ENCODE measurements at regions not wholly inside any gene's neighbourhood (a gene's known extent, or its start where the extent isn't known, plus 50 kb on each side); places are given as distances from the start of the nearest gene placed in this dataset.

- H3K27ac Mint-ChIP-seq, result no peak overlapping the region
- CTCF ChIA-PET, result no interaction called here
- H3K4me1 Mint-ChIP-seq (ENCODE audit: low read depth), result no peaks in the 10 kb centered on the region
- H3K27me3 Mint-ChIP-seq (ENCODE audit: low read depth), result no peaks in the 10 kb centered on the region
- DNase-seq, result no peak
- intact Hi-C loops (cut with micrococcal nuclease), result no loop called here
- no peak overlapping the region for H3K4me3 Mint-ChIP-seq
- H3K9me3 Mint-ChIP-seq, result no peaks in the 10 kb centered on the region
- no peaks in the 10 kb centered on the region for H3K36me3 Mint-ChIP-seq (ENCODE audit: low read depth)
Measured at GRCh38 chr11:87437133-87437843, 399.6 kb downstream of the TMEM135 start.

- H3K4me1 Mint-ChIP-seq (ENCODE audit: low read depth), result no peaks in the 10 kb centered on the region
Measured at GRCh38 chr11:87432022-87432421, 394.3 kb downstream of the TMEM135 start.

GRCh38 chr11:87431392-87431791, 393.7 kb downstream of the TMEM135 start:
- Mint-ChIP-seq H3K4me1 (ENCODE audit: low read depth) (no peaks in the 10 kb centered on the region), H3K27me3 (ENCODE audit: low read depth) (no peaks in the 10 kb centered on the region), H3K36me3 (ENCODE audit: low read depth) (no peaks in the 10 kb centered on the region), H3K27ac (no peak overlapping the region), H3K9me3 (no peaks in the 10 kb centered on the region), H3K4me3 (no peak overlapping the region)
- CTCF ChIA-PET, result interaction anchor here (1.6 kb wide), 1 partner anchor 10 kb away, joined by 11 read pairs; no protein-coding TSS in a partner anchor
- DNase-seq, result no peak
- intact Hi-C loops (cut with micrococcal nuclease), result no loop called here

More at GRCh38 chr11:87432022-87432421, 394.3 kb downstream of the TMEM135 start:
- H3K27me3 Mint-ChIP-seq (ENCODE audit: low read depth), result no peaks in the 10 kb centered on the region
- no peak overlapping the region for H3K27ac Mint-ChIP-seq
- CTCF ChIA-PET, result interaction anchor here (0.6 to 1.6 kb wide), 3 partner anchors 11 to 523 kb away, joined by 3 to 11 read pairs (median 3); no protein-coding TSS in a partner anchor
- no peak for DNase-seq
- H3K36me3 Mint-ChIP-seq (ENCODE audit: low read depth), result no peaks in the 10 kb centered on the region
- H3K4me3 Mint-ChIP-seq, result no peak overlapping the region
- H3K9me3 Mint-ChIP-seq, result no peaks in the 10 kb centered on the region
- intact Hi-C loops (cut with micrococcal nuclease), result no loop called here

GRCh38 chr11:87430821-87431220, 393.1 kb downstream of the TMEM135 start:
- H3K4me1 Mint-ChIP-seq (ENCODE audit: low read depth), result no peaks in the 10 kb centered on the region
- CTCF ChIA-PET, result no interaction called here
- H3K27me3 Mint-ChIP-seq (ENCODE audit: low read depth), result no peaks in the 10 kb centered on the region
- intact Hi-C loops (cut with micrococcal nuclease), result no loop called here
- DNase-seq, result no peak
- no peak overlapping the region for H3K4me3 Mint-ChIP-seq
- H3K36me3 Mint-ChIP-seq (ENCODE audit: low read depth), result no peaks in the 10 kb centered on the region
- no peaks in the 10 kb centered on the region for H3K9me3 Mint-ChIP-seq
- no peak overlapping the region for H3K27ac Mint-ChIP-seq

GRCh38 chr11:87429996-87430395, 392.3 kb downstream of the TMEM135 start:
- no peaks in the 10 kb centered on the region for H3K4me1 Mint-ChIP-seq (ENCODE audit: low read depth)
- CTCF ChIA-PET, result interaction anchor here (0.6 to 0.8 kb wide), 2 partner anchors 9 to 490 kb away, joined by 3 to 5 read pairs; no protein-coding TSS in a partner anchor

GRCh38 chr11:87428266-87428665, 390.5 kb downstream of the TMEM135 start:
- intact Hi-C loops (cut with micrococcal nuclease), result no loop called here
- H3K4me1 Mint-ChIP-seq (ENCODE audit: low read depth), result no peaks in the 10 kb centered on the region
- DNase-seq, result no peak
- H3K4me3 Mint-ChIP-seq, result no peak overlapping the region
- CTCF ChIA-PET, result interaction anchor here (1.2 kb wide), 1 partner anchor 8 kb away, joined by 3 read pairs; no protein-coding TSS in a partner anchor
- H3K9me3 Mint-ChIP-seq, result no peaks in the 10 kb centered on the region
- no peaks in the 10 kb centered on the region for H3K36me3 Mint-ChIP-seq (ENCODE audit: low read depth)
- H3K27me3 Mint-ChIP-seq (ENCODE audit: low read depth), result no peaks in the 10 kb centered on the region
- H3K27ac Mint-ChIP-seq, result no peak overlapping the region

More at GRCh38 chr11:87429996-87430395, 392.3 kb downstream of the TMEM135 start:
- no peak overlapping the region for H3K4me3 Mint-ChIP-seq
- H3K27me3 Mint-ChIP-seq (ENCODE audit: low read depth), result no peaks in the 10 kb centered on the region
- H3K9me3 Mint-ChIP-seq, result no peaks in the 10 kb centered on the region
- DNase-seq, result no peak
- intact Hi-C loops (cut with micrococcal nuclease), result no loop called here
- no peaks in the 10 kb centered on the region for H3K36me3 Mint-ChIP-seq (ENCODE audit: low read depth)
- H3K27ac Mint-ChIP-seq, result no peak overlapping the region

GRCh38 chr11:87425943-87426342, 388.2 kb downstream of the TMEM135 start:
- Mint-ChIP-seq H3K9me3 (no peaks in the 10 kb centered on the region), H3K36me3 (ENCODE audit: low read depth) (no peaks in the 10 kb centered on the region), H3K4me1 (ENCODE audit: low read depth) (no peaks in the 10 kb centered on the region), H3K4me3 (no peak overlapping the region), H3K27ac (no peak overlapping the region), H3K27me3 (ENCODE audit: low read depth) (peaks cover 2% of the 10 kb centered on the region)
- DNase-seq, result no peak
- intact Hi-C loops (cut with micrococcal nuclease), result no loop called here
- CTCF ChIA-PET, result no interaction called here

- Mint-ChIP-seq H3K4me1 (ENCODE audit: low read depth) (no peaks in the 10 kb centered on the region), H3K4me3 (no peak overlapping the region), H3K27ac (no peak overlapping the region), H3K27me3 (ENCODE audit: low read depth) (peaks cover 2% of the 10 kb centered on the region), H3K36me3 (ENCODE audit: low read depth) (no peaks in the 10 kb centered on the region), H3K9me3 (no peaks in the 10 kb centered on the region)
- DNase-seq, result no peak
- intact Hi-C loops (cut with micrococcal nuclease), result no loop called here
- CTCF ChIA-PET, result no interaction called here
Measured at GRCh38 chr11:87425391-87425790, 387.7 kb downstream of the TMEM135 start.

GRCh38 chr11:87423161-87423560, 385.4 kb downstream of the TMEM135 start:
- Mint-ChIP-seq H3K9me3 (no peaks in the 10 kb centered on the region), H3K4me3 (no peak overlapping the region), H3K27ac (no peak overlapping the region), H3K4me1 (ENCODE audit: low read depth) (no peaks in the 10 kb centered on the region), H3K27me3 (ENCODE audit: low read depth) (peaks cover 2% of the 10 kb centered on the region), H3K36me3 (ENCODE audit: low read depth) (no peaks in the 10 kb centered on the region)
- DNase-seq, result no peak
- intact Hi-C loops (cut with micrococcal nuclease), result loop anchor here (5.0 kb wide), 1 partner anchor 131 kb away; no protein-coding TSS in a partner anchor
- CTCF ChIA-PET, result interaction anchor here (0.6 to 8.1 kb wide), 6 partner anchors 21 to 489 kb away, joined by 3 to 110 read pairs (median 3); no protein-coding TSS in a partner anchor

- Mint-ChIP-seq H3K36me3 (ENCODE audit: low read depth) (no peaks in the 10 kb centered on the region), H3K4me1 (ENCODE audit: low read depth) (no peaks in the 10 kb centered on the region), H3K9me3 (no peaks in the 10 kb centered on the region), H3K4me3 (no peak overlapping the region), H3K27me3 (ENCODE audit: low read depth) (peaks cover 2% of the 10 kb centered on the region), H3K27ac (no peak overlapping the region)
- DNase-seq, result no peak
- intact Hi-C loops (cut with micrococcal nuclease), result loop anchor here (5.0 kb wide), 1 partner anchor 130 kb away; no protein-coding TSS in a partner anchor
- CTCF ChIA-PET, result interaction anchor here (0.6 to 8.1 kb wide), 8 partner anchors 17 to 488 kb away, joined by 3 to 110 read pairs (median 3); no protein-coding TSS in a partner anchor
Measured at GRCh38 chr11:87422566-87422965, 384.8 kb downstream of the TMEM135 start.

- no peaks in the 10 kb centered on the region for H3K9me3 Mint-ChIP-seq
- H3K27me3 Mint-ChIP-seq (ENCODE audit: low read depth), result peaks cover 2% of the 10 kb centered on the region
- CTCF ChIA-PET, result interaction anchor here (0.9 to 8.1 kb wide), 19 partner anchors 8 to 486 kb away, joined by 3 to 110 read pairs (median 5); no protein-coding TSS in a partner anchor
- no peaks in the 10 kb centered on the region for H3K36me3 Mint-ChIP-seq (ENCODE audit: low read depth)
- peak; percentile 38 for DNase-seq
- no peak overlapping the region for H3K4me3 Mint-ChIP-seq
- intact Hi-C loops (cut with micrococcal nuclease), result loop anchor here (1.0 to 5.0 kb wide), 4 partner anchors 69 to 551 kb away; no protein-coding TSS in a partner anchor
- no peaks in the 10 kb centered on the region for H3K4me1 Mint-ChIP-seq (ENCODE audit: low read depth)
- H3K27ac Mint-ChIP-seq, result no peak overlapping the region
Measured at GRCh38 chr11:87421422-87421821, 383.7 kb downstream of the TMEM135 start.

- H3K27ac Mint-ChIP-seq, result no peak overlapping the region
- no peaks in the 10 kb centered on the region for H3K4me1 Mint-ChIP-seq (ENCODE audit: low read depth)
- H3K4me3 Mint-ChIP-seq, result no peak overlapping the region
- DNase-seq, result no peak
- H3K9me3 Mint-ChIP-seq, result no peaks in the 10 kb centered on the region
- CTCF ChIA-PET, result interaction anchor here (4.0 to 8.1 kb wide), 2 partner anchors 64 to 68 kb away, joined by 19 to 110 read pairs; no protein-coding TSS in a partner anchor
- intact Hi-C loops (cut with micrococcal nuclease), result no loop called here
- no peaks in the 10 kb centered on the region for H3K36me3 Mint-ChIP-seq (ENCODE audit: low read depth)
- H3K27me3 Mint-ChIP-seq (ENCODE audit: low read depth), result peaks cover 7% of the 10 kb centered on the region
Measured at GRCh38 chr11:87417951-87418350, 380.2 kb downstream of the TMEM135 start.

GRCh38 chr11:87405843-87406242, 368.1 kb downstream of the TMEM135 start:
- peaks cover 4% of the 10 kb centered on the region for H3K27me3 Mint-ChIP-seq (ENCODE audit: low read depth)
- CTCF ChIA-PET, result no interaction called here
- H3K4me3 Mint-ChIP-seq, result no peak overlapping the region
- H3K27ac Mint-ChIP-seq, result no peak overlapping the region
- H3K9me3 Mint-ChIP-seq, result peaks cover 2% of the 10 kb centered on the region
- no peaks in the 10 kb centered on the region for H3K36me3 Mint-ChIP-seq (ENCODE audit: low read depth)
- intact Hi-C loops (cut with micrococcal nuclease), result no loop called here
- H3K4me1 Mint-ChIP-seq (ENCODE audit: low read depth), result no peaks in the 10 kb centered on the region
- DNase-seq, result no peak
